ENCODE measurements at regions not wholly inside any gene's neighbourhood (a gene's known extent, or its start where the extent isn't known, plus 50 kb on each side); places are given as distances from the start of the nearest gene placed in this dataset.
"Not testable (repeated sequence)": the region's sequence is repeated elsewhere in the genome, so short reads cannot be mapped to it uniquely, and the experiment has no call there.

DNA sequence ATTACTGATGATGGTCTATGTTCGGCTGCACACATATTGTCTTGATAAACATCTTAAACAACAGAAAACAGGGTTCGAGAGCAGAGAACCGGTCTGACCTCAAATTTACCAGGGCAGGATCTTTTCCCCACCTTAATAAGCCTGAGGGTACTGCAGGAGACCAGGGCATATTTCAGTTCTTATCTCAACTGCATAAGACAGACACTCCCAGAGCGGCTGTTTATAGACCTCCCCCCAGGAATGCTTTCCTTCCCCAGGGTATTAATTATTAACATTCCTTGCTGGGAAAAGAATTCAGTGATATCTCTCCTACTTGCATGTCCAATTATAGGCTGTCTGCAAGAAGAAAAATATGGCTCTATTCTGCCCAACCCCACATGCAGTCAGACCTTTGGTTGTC lies 871.6 kb downstream of the DNAH5 start:
- H2BK12ac ChIP-seq (ENCODE audit: low read length); H3K4me2 ChIP-seq (ENCODE audit: low read length); DNase-seq; H3K4ac ChIP-seq (ENCODE audit: low read depth, low read length); H3K4me3 ChIP-seq (ENCODE audit: low read depth, low read length); H4K12ac ChIP-seq (ENCODE audit: low read depth, low read length); H4K8ac ChIP-seq (ENCODE audit: low read depth, low read length); H2AK5ac ChIP-seq (ENCODE audit: low read length); H3K79me2 ChIP-seq (ENCODE audit: control insufficient read depth, insufficient read depth, low read length, poor library complexity); H3K14ac ChIP-seq (ENCODE audit: low read length); H3K27me3 ChIP-seq (ENCODE audit: insufficient read depth, low read length); H2AFZ ChIP-seq (ENCODE audit: insufficient read depth, low read length, poor library complexity); H2BK5ac ChIP-seq (ENCODE audit: low read depth, low read length, poor library complexity); H3K9ac ChIP-seq (ENCODE audit: low read length); H3K36me3 ChIP-seq (ENCODE audit: control insufficient read depth in 1 of 2, insufficient read depth in 2 of 2, low read length in 2 of 2); H3K23ac ChIP-seq (ENCODE audit: low read length); H3K4me1 ChIP-seq (ENCODE audit: control insufficient read depth in 1 of 2, insufficient read depth in 2 of 2, low read length in 2 of 2); H3K9me3 ChIP-seq (ENCODE audit: insufficient read depth, low read depth, low read length); H3K79me1 ChIP-seq (ENCODE audit: low read length); H3K18ac ChIP-seq (ENCODE audit: low read length); H3K27ac ChIP-seq (ENCODE audit: low read depth, low read length); H4K91ac ChIP-seq (ENCODE audit: low read depth, low read length); H2BK120ac ChIP-seq (ENCODE audit: insufficient read depth, low read length, poor library complexity): not testable (repeated sequence)
- no CpG with 5 or more reads among the region's 4 CpGs for WGBS (ENCODE audit: extremely low coverage, insufficient coverage, insufficient read length)

DNA sequence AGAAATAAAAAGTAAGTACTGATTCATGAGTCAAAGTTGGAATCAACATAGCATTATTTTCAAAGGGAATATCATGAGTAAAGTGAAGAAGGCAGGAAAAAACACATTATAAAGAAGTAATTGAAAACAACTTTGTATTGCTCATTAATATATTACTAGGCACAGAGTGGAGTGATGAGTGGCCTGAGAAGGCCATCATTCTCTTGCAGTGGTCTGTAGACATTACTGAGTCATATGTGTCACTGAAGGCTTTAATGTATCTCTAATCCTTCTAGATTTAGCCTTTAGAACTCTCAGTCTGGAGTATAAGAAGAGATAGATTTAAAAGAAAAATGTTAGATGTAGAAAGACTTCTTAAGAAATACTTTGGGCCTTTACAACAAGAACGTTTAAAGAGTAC lies 881.4 kb downstream of the DNAH5 start:
- H3K4me2 ChIP-seq (ENCODE audit: low read length), result no peak overlapping the region
- H3K18ac ChIP-seq (ENCODE audit: low read length), result no peak overlapping the region
- H2AK5ac ChIP-seq (ENCODE audit: low read length), result no peak overlapping the region
- H2BK12ac ChIP-seq (ENCODE audit: low read length), result no peak overlapping the region
- no peak overlapping the region for H3K27ac ChIP-seq (ENCODE audit: low read depth, low read length)
- H3K36me3 ChIP-seq (ENCODE audit: control insufficient read depth in 1 of 2, insufficient read depth in 2 of 2, low read length in 2 of 2), result no peaks in the 10 kb centered on the region
- H2BK120ac ChIP-seq (ENCODE audit: insufficient read depth, low read length, poor library complexity), result no peak overlapping the region
- H3K9me3 ChIP-seq (ENCODE audit: insufficient read depth, low read depth, low read length), result peaks cover 1% of the 10 kb centered on the region
- H4K8ac ChIP-seq (ENCODE audit: low read depth, low read length), result no peak overlapping the region
- no peak overlapping the region for H2BK5ac ChIP-seq (ENCODE audit: low read depth, low read length, poor library complexity)
- no peaks in the 10 kb centered on the region for H3K4me1 ChIP-seq (ENCODE audit: control insufficient read depth in 1 of 2, insufficient read depth in 2 of 2, low read length in 2 of 2)
- no CpG with 5 or more reads among the region's 1 CpG for WGBS (ENCODE audit: extremely low coverage, insufficient coverage, insufficient read length)
- no peak overlapping the region for H3K4ac ChIP-seq (ENCODE audit: low read depth, low read length)
- H3K14ac ChIP-seq (ENCODE audit: low read length), result no peak overlapping the region
- H3K4me3 ChIP-seq (ENCODE audit: low read depth, low read length), result no peak overlapping the region
- no peak overlapping the region for H3K23ac ChIP-seq (ENCODE audit: low read length)
- H3K9ac ChIP-seq (ENCODE audit: low read length), result no peak overlapping the region
- no peak overlapping the region for H4K91ac ChIP-seq (ENCODE audit: low read depth, low read length)
- no peaks in the 10 kb centered on the region for H3K79me1 ChIP-seq (ENCODE audit: low read length)
- no peak overlapping the region for H4K12ac ChIP-seq (ENCODE audit: low read depth, low read length)
- H3K27me3 ChIP-seq (ENCODE audit: insufficient read depth, low read length), result no peaks in the 10 kb centered on the region
- DNase-seq, result no peak
- H2AFZ ChIP-seq (ENCODE audit: insufficient read depth, low read length, poor library complexity), result no peak overlapping the region
- no peaks in the 10 kb centered on the region for H3K79me2 ChIP-seq (ENCODE audit: control insufficient read depth, insufficient read depth, low read length, poor library complexity)

DNA sequence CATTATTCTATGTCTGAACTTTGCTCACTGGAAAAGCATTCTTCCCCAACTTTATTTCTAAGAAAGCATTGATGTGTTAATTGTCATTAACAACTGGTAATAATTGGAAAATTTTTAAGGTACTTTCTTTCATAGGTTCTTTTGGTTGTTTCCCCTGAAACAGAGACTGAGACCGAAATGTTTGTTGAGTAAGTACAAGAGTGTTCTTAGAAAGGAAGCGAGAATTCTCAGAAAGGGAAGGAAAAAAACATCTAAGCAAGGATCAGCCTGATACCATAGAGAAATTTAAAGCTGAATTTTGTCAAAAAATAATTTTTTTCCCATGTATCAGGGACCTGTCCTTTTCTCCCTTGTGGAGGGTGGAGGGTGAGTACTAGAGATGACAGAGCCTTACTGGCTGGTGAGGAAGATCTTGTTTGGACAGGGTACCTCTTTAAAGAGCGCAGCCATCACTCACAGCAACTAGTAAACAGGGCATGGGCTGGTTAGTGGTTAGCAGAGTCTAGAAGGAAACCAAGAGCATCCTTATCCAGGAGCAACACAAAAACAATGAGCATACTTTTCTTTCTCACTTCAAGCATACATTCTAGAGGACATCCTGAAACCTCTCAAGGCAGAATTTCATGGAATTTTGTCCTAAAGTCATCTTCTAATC lies 898.5 kb downstream of the DNAH5 start:
- H3K4me3 ChIP-seq (ENCODE audit: low read depth, low read length), result no peak overlapping the region
- no peak overlapping the region for H2AK5ac ChIP-seq (ENCODE audit: low read length)
- no peak overlapping the region for H2BK5ac ChIP-seq (ENCODE audit: low read depth, low read length, poor library complexity)
- no peaks in the 10 kb centered on the region for H3K79me1 ChIP-seq (ENCODE audit: low read length)
- H4K91ac ChIP-seq (ENCODE audit: low read depth, low read length), result no peak overlapping the region
- H2BK120ac ChIP-seq (ENCODE audit: insufficient read depth, low read length, poor library complexity), result no peak overlapping the region
- no peaks in the 10 kb centered on the region for H3K9me3 ChIP-seq (ENCODE audit: insufficient read depth, low read depth, low read length)
- no peaks in the 10 kb centered on the region for H3K27me3 ChIP-seq (ENCODE audit: insufficient read depth, low read length)
- WGBS (ENCODE audit: extremely low coverage, insufficient coverage, insufficient read length), result no CpG with 5 or more reads among the region's 3 CpGs
- H3K23ac ChIP-seq (ENCODE audit: low read length), result no peak overlapping the region
- no peak overlapping the region for H4K12ac ChIP-seq (ENCODE audit: low read depth, low read length)
- no peak overlapping the region for H3K4me2 ChIP-seq (ENCODE audit: low read length)
- no peak overlapping the region for H2BK12ac ChIP-seq (ENCODE audit: low read length)
- no peak overlapping the region for H2AFZ ChIP-seq (ENCODE audit: insufficient read depth, low read length, poor library complexity)
- no peak overlapping the region for H3K9ac ChIP-seq (ENCODE audit: low read length)
- no peak overlapping the region for H4K8ac ChIP-seq (ENCODE audit: low read depth, low read length)
- H3K79me2 ChIP-seq (ENCODE audit: control insufficient read depth, insufficient read depth, low read length, poor library complexity), result no peaks in the 10 kb centered on the region
- no peak overlapping the region for H3K18ac ChIP-seq (ENCODE audit: low read length)
- H3K4me1 ChIP-seq (ENCODE audit: control insufficient read depth in 1 of 2, insufficient read depth in 2 of 2, low read length in 2 of 2), result no peaks in the 10 kb centered on the region
- no peak for DNase-seq
- no peaks in the 10 kb centered on the region for H3K36me3 ChIP-seq (ENCODE audit: control insufficient read depth in 1 of 2, insufficient read depth in 2 of 2, low read length in 2 of 2)
- no peak overlapping the region for H3K14ac ChIP-seq (ENCODE audit: low read length)
- no peak overlapping the region for H3K4ac ChIP-seq (ENCODE audit: low read depth, low read length)
- H3K27ac ChIP-seq (ENCODE audit: low read depth, low read length), result no peak overlapping the region

DNA sequence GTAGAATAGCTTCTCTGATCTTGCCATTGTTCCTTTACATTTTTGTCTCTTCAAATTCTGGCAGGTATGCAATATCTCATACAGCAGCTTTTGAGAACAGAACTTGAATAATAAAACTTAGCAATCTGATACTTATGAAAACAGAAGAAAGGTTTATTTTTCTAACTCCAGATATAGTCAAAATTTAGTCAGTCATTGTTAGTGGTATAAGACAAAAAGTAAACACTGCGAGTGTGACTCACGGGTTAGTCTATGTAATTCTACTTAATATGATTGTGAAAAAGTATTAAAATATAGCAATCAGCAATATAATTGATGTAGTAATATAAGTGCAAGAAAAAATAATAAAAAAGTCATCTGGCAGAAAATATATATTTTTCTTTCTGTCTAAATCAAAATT lies 910.4 kb downstream of the DNAH5 start:
- Histone ChIP-seq H3K4me1 (ENCODE audit: control insufficient read depth in 1 of 2, insufficient read depth in 2 of 2, low read length in 2 of 2) (no peaks in the 10 kb centered on the region), H2AFZ (ENCODE audit: insufficient read depth, low read length, poor library complexity) (no peak overlapping the region), H3K4me2 (ENCODE audit: low read length) (no peak overlapping the region), H2BK5ac (ENCODE audit: low read depth, low read length, poor library complexity) (no peak overlapping the region), H4K8ac (ENCODE audit: low read depth, low read length) (no peak overlapping the region), H2BK12ac (ENCODE audit: low read length) (no peak overlapping the region), H3K23ac (ENCODE audit: low read length) (no peak overlapping the region), H3K79me1 (ENCODE audit: low read length) (no peaks in the 10 kb centered on the region), H3K27me3 (ENCODE audit: insufficient read depth, low read length) (no peaks in the 10 kb centered on the region), H3K14ac (ENCODE audit: low read length) (no peak overlapping the region), H3K27ac (ENCODE audit: low read depth, low read length) (no peak overlapping the region), H2BK120ac (ENCODE audit: insufficient read depth, low read length, poor library complexity) (no peak overlapping the region), H3K79me2 (ENCODE audit: control insufficient read depth, insufficient read depth, low read length, poor library complexity) (no peaks in the 10 kb centered on the region), H4K12ac (ENCODE audit: low read depth, low read length) (no peak overlapping the region), H3K18ac (ENCODE audit: low read length) (no peak overlapping the region), H3K36me3 (ENCODE audit: control insufficient read depth in 1 of 2, insufficient read depth in 2 of 2, low read length in 2 of 2) (no peaks in the 10 kb centered on the region), H3K9ac (ENCODE audit: low read length) (no peak overlapping the region), H3K4me3 (ENCODE audit: low read depth, low read length) (no peak overlapping the region), H3K9me3 (ENCODE audit: insufficient read depth, low read depth, low read length) (no peaks in the 10 kb centered on the region), H3K4ac (ENCODE audit: low read depth, low read length) (no peak overlapping the region), H2AK5ac (ENCODE audit: low read length) (no peak overlapping the region), H4K91ac (ENCODE audit: low read depth, low read length) (no peak overlapping the region)
- no CpG with 5 or more reads among the region's 2 CpGs for WGBS (ENCODE audit: extremely low coverage, insufficient coverage, insufficient read length)
- no peak for DNase-seq

Measured in trophoblast cell (in vitro differentiated cells and primary cell).